BE2C (cell line): ENCODE measurements at regions not wholly inside any gene's neighbourhood (a gene's known extent, or its start where the extent isn't known, plus 50 kb on each side); places are given as distances from the start of the nearest gene placed in this dataset.

Source experiments
- DNase-seq: peaks from one replicate; pipeline ENCODE4 v3.0.0-alpha.2; 2020
- H3K27me3 ChIP-seq: fragments of 250-450 bp; sonication (Bioruptor Pico); 2 replicates; pipeline ENCODE4 v1.5.1; 2020; ENCODE audit warnings: mild to moderate bottlenecking
- H3K36me3 ChIP-seq: fragments of 250-450 bp; sonication (Bioruptor Pico); 2 replicates; pipeline ENCODE4 v1.5.1; 2020; ENCODE audit warnings: mild to moderate bottlenecking
- H3K4me1 ChIP-seq: fragments of 250-450 bp; sonication (Bioruptor Pico); 2 replicates; pipeline ENCODE4 v1.5.1; 2020
- H3K4me3 ChIP-seq: 2 replicates; pipeline ENCODE4 v1.5.1; 2011; ENCODE audit warnings: low read depth, low read length
- H3K9me3 ChIP-seq: fragments of 250-450 bp; sonication (Bioruptor Pico); 2 replicates; pipeline ENCODE4 v1.5.1; 2020
- TF ChIP-seq, protein P1 (sequence below): IDR thresholded peaks from 2 replicates; pipeline ENCODE4 v1.5.1; 2012; ENCODE audit warnings: mild to moderate bottlenecking, low read depth, low read length

DNA sequence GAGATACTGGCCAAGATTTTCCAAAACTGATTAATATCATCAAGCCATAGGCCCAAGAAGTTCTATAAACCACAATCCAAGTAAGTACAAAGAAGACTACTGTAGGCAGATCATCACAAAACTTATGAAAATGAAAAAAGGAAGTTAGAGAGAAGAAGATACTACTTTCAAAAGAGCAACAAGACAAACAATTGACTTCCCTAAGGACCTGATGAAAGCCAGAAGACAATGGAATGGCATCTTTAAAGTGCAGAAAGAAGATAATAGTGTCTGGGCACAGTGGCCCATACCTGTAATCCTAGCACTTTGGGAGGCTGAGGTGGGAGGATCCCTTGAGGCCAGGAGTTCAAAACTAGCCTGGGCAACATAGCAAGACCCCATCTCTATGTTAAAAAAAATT lies 243.1 kb downstream of the PRDM2 start:
- no peak overlapping the region for H3K4me3 ChIP-seq
- H3K9me3 ChIP-seq = no peaks in the 10 kb centered on the region
- TF ChIP-seq, protein P1, sequence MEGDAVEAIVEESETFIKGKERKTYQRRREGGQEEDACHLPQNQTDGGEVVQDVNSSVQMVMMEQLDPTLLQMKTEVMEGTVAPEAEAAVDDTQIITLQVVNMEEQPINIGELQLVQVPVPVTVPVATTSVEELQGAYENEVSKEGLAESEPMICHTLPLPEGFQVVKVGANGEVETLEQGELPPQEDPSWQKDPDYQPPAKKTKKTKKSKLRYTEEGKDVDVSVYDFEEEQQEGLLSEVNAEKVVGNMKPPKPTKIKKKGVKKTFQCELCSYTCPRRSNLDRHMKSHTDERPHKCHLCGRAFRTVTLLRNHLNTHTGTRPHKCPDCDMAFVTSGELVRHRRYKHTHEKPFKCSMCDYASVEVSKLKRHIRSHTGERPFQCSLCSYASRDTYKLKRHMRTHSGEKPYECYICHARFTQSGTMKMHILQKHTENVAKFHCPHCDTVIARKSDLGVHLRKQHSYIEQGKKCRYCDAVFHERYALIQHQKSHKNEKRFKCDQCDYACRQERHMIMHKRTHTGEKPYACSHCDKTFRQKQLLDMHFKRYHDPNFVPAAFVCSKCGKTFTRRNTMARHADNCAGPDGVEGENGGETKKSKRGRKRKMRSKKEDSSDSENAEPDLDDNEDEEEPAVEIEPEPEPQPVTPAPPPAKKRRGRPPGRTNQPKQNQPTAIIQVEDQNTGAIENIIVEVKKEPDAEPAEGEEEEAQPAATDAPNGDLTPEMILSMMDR = no peak
- H3K4me1 ChIP-seq = no peaks in the 10 kb centered on the region
- no peak for DNase-seq
- no peaks in the 10 kb centered on the region for H3K27me3 ChIP-seq
- no peaks in the 10 kb centered on the region for H3K36me3 ChIP-seq

DNA sequence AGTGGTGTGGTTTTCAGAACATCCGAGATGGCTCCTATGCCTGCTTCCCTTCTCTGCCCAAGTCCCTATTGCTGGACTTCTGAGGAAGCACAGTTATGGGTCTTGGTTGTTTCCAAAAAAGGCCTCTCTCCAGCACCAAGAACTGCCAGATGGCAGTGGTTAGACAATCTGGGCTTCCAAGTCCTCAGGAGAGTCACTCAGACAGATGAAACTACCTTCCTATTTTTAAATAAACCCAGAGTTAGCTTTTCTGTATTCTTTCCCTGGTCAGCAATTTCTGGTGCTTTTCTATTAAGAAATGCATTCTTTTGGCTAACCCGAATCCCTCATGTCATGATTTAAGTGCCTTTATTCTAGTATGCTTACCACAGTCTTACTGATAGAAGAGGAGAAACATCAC lies 245.9 kb downstream of the PRDM2 start:
- no peaks in the 10 kb centered on the region for H3K4me1 ChIP-seq
- TF ChIP-seq, protein P1 = no peak
- no peaks in the 10 kb centered on the region for H3K27me3 ChIP-seq
- no peak overlapping the region for H3K4me3 ChIP-seq
- no peaks in the 10 kb centered on the region for H3K9me3 ChIP-seq
- H3K36me3 ChIP-seq = no peaks in the 10 kb centered on the region
- no peak for DNase-seq

DNA sequence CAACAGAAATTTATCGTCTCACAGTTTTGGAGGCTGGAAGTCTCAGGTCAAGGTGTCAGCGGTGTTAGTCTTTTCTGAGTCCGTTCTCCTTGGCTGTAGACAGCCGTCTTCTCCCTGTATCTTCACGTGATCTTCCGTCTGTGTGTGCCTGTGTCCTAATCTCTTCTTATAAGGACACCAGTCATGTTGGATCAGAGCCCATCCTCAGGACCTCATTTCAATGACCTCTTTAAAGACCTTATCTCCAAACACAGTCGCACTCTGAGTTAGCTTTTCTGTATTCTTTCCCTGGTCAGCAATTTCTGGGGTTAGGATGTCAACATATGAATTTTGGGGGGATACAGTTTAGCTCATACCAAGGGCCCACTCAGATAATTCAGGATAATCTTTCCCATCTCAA lies 247.7 kb downstream of the PRDM2 start:
- no peaks in the 10 kb centered on the region for H3K36me3 ChIP-seq
- no peak for DNase-seq
- H3K27me3 ChIP-seq = no peaks in the 10 kb centered on the region
- TF ChIP-seq, protein P1 = no peak
- no peaks in the 10 kb centered on the region for H3K9me3 ChIP-seq
- no peaks in the 10 kb centered on the region for H3K4me1 ChIP-seq
- H3K4me3 ChIP-seq = no peak overlapping the region

DNA sequence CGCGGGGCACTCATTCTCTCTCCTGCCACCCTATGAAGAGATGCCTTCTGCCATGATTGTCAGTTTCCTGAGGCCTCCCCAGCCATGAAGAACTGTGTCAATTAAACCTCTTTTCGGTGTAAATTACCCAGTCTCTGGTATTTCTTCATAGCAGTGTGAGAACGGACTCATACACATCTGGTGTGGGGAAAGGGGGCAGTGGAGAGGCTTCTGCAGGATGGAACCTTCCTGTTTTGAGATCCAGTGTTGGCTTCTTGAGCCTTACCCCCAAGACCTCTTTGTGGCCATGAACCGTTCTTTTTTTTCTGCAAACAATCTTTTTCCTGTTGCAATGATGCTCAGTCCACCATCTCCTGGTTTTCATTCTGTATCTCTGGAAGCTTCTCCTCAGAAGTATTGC lies 248.4 kb downstream of the PRDM2 start:
- TF ChIP-seq, protein P1 = no peak
- no peak for DNase-seq

DNA sequence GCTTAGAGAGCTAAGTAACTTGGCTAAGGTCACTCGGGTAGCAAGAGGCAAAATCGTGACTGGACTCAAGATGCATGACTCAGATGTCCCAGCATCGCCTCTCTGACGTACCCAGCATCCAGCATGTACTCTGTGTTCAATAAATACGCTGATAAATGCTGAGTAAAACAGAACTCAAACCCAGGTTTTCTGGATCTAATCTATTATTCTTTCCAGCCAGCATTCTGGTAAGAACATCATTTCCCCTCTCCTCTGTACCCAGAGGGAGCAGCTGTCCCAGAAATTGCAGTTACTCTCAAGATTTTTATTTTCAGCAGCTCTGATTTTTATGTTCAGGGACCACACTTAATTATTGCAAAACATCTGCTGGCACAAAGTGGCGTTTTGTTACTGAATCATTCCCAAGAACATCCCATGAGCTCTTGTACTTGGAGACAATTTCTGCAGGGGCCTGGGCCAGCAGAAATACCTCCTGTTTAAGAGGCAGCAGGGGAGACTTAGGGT lies 249.0 kb downstream of the PRDM2 start:
- no peak for DNase-seq
- Histone ChIP-seq H3K4me3 (no peak overlapping the region), H3K27me3 (no peaks in the 10 kb centered on the region), H3K4me1 (no peaks in the 10 kb centered on the region), H3K36me3 (no peaks in the 10 kb centered on the region), H3K9me3 (no peaks in the 10 kb centered on the region)
- TF ChIP-seq, protein P1 = no peak

More for the DNA sequence above, 248.4 kb downstream of the PRDM2 start:
- no peaks in the 10 kb centered on the region for H3K27me3 ChIP-seq
- no peaks in the 10 kb centered on the region for H3K36me3 ChIP-seq
- H3K4me3 ChIP-seq = no peak overlapping the region
- H3K4me1 ChIP-seq = no peaks in the 10 kb centered on the region
- H3K9me3 ChIP-seq = no peaks in the 10 kb centered on the region

DNA sequence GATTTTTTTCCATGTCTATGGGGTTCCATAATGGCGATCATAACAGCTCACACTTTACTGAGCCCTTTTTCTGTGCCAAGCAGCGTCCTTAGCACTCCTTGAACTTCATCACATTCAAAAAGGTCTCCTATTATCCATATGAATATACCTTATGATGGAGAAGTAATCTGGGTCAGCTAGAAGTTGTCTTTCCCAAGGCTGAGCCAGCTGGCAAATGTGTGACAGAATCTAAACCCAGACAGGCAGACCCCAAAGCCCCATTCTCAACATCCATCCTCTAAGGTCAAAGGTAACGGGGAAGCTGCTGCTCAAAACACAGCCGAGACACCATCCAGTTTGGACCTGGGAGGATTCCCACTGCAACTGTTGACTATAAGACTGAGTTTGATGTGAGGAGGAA lies 249.6 kb downstream of the PRDM2 start:
- Histone ChIP-seq H3K9me3 (no peaks in the 10 kb centered on the region), H3K4me1 (no peaks in the 10 kb centered on the region), H3K27me3 (no peaks in the 10 kb centered on the region), H3K36me3 (no peaks in the 10 kb centered on the region), H3K4me3 (no peak overlapping the region)
- TF ChIP-seq, protein P1 = no peak
- no peak for DNase-seq
